Tibial nerve (tissue), 4 donors: ENCODE measurements at regions not wholly inside any gene's neighbourhood (a gene's known extent, or its start where the extent isn't known, plus 50 kb on each side); places are given as distances from the start of the nearest gene placed in this dataset.

ENCODE experiments used
- CTCF ChIP-seq, 5 experiments: fragments of 200-600 bp in 3 of 5; fragments of 450-650 bp in 2 of 5; sonication (generic) in 3 of 5; IDR thresholded peaks; one replicate each; pipeline ENCODE4 v1.5.1; 2016 to 2019; ENCODE audit warnings: antibody characterized with exemption in 5 of 5, mild to moderate bottlenecking in 3 of 5, moderate library complexity in 2 of 5
- EP300 ChIP-seq, 2 donors: sonication (generic); formaldehyde crosslinking; IDR thresholded peaks; one replicate each; pipeline ENCODE4 v1.6.1; 2017; ENCODE audit warnings: antibody characterized with exemption in 2 of 2, mild to moderate bottlenecking in 1 of 2
- POLR2A ChIP-seq, 2 donors: fragments of 450-650 bp; IDR thresholded peaks; one replicate each; pipeline ENCODE4 v1.6.1; 2017; ENCODE audit warnings: antibody characterized with exemption in 2 of 2, mild to moderate bottlenecking in 2 of 2, moderate library complexity in 2 of 2

GRCh38 chr21:23162198-23162946 is 2164.2 kb downstream of the NCAM2 start:
- TF ChIP-seq EP300 (IDR thresholded peaks at IDR 0.05) (no peak), CTCF (IDR thresholded peaks at IDR 0.05) (no peak), POLR2A (IDR thresholded peaks at IDR 0.05) (no peak)
